CD14-positive monocyte (primary cell): ENCODE measurements at regions not wholly inside any gene's neighbourhood (a gene's known extent, or its start where the extent isn't known, plus 50 kb on each side); places are given as distances from the start of the nearest gene placed in this dataset.

Experiments used
- DNase-seq, 3 donors: peaks; one replicate each; pipeline ENCODE4 v3.0.0-alpha.2; 2011 to 2022
- H2AFZ ChIP-seq: 2 replicates; pipeline ENCODE4 v1.6.0; 2012; ENCODE audit warnings: mild to moderate bottlenecking, low read depth, low read length, inconsistent platforms; ENCODE audit not compliant: insufficient read depth, poor library complexity, severe bottlenecking
- H3K27ac ChIP-seq, 2 donors: 1 replicate in 1 of 2; 2 replicates in 1 of 2; pipeline ENCODE4 v1.5.1; 2012 to 2013; ENCODE audit warnings: low read length in 2 of 2, control low read depth in 1 of 2, inconsistent platforms in 1 of 2, low read depth in 1 of 2, mild to moderate bottlenecking in 1 of 2
- H3K27me3 ChIP-seq, 2 donors: one replicate each; pipeline versions ENCODE4 v1.6.0 to v1.6.1; 2011 to 2013; ENCODE audit warnings: low read length in 2 of 2; ENCODE audit not compliant: control insufficient read depth in 2 of 2, insufficient read depth in 2 of 2
- H3K36me3 ChIP-seq, 2 donors: replicated peaks in 1 of 2; 1 replicate in 1 of 2; 2 replicates in 1 of 2; pipeline versions ENCODE4 v1.5.1 to v1.6.1; 2012 to 2013; ENCODE audit warnings: low read length in 2 of 2, control low read depth in 1 of 2, inconsistent platforms in 1 of 2, mild to moderate bottlenecking in 1 of 2; ENCODE audit not compliant: insufficient read depth in 2 of 2, control insufficient read depth in 1 of 2
- H3K4me1 ChIP-seq, 2 donors: 1 replicate in 1 of 2; 2 replicates in 1 of 2; pipeline versions ENCODE4 v1.5.1 to v1.6.1; 2012 to 2013; ENCODE audit warnings: low read length in 2 of 2, control low read depth in 1 of 2, inconsistent platforms in 1 of 2, mild to moderate bottlenecking in 1 of 2, moderate library complexity in 1 of 2; ENCODE audit not compliant: insufficient read depth in 2 of 2, control insufficient read depth in 1 of 2
- H3K4me2 ChIP-seq: replicated peaks from 2 replicates; pipeline ENCODE3; 2012; ENCODE audit warnings: low read length, moderate library complexity, mild to moderate bottlenecking; ENCODE audit not compliant: poor library complexity, severe bottlenecking; ENCODE audit errors: extremely low read depth
- H3K4me3 ChIP-seq, 3 experiments: fragments of 200-600 bp in 1 of 3; sonication (generic) in 1 of 3; replicated peaks in 1 of 3; 1 replicate in 2 of 3; 2 replicates in 1 of 3; pipeline ENCODE4 v1.5.1; 2011 to 2013; ENCODE audit warnings: low read length in 3 of 3, mild to moderate bottlenecking in 3 of 3, control low read depth in 2 of 3, low read depth in 2 of 3, inconsistent platforms in 1 of 3, moderate library complexity in 1 of 3
- H3K79me2 ChIP-seq: 2 replicates; pipeline ENCODE4 v1.6.0; 2012; ENCODE audit warnings: mild to moderate bottlenecking, control low read depth, inconsistent platforms, low read length, moderate library complexity; ENCODE audit not compliant: insufficient read depth
- H3K9ac ChIP-seq: 2 replicates; pipeline ENCODE4 v1.6.0; 2017; ENCODE audit warnings: low read length, mild to moderate bottlenecking; ENCODE audit not compliant: insufficient read depth, poor library complexity, severe bottlenecking
- H3K9me3 ChIP-seq, 2 donors: replicated peaks in 1 of 2; 1 replicate in 1 of 2; 2 replicates in 1 of 2; pipeline versions ENCODE4 v1.5.1 to v1.6.1; 2012 to 2013; ENCODE audit warnings: low read length in 2 of 2, control low read depth in 1 of 2; ENCODE audit not compliant: control insufficient read depth in 1 of 2, insufficient read depth in 1 of 2
- H4K20me1 ChIP-seq: 2 replicates; pipeline ENCODE4 v1.6.0; 2012; ENCODE audit warnings: mild to moderate bottlenecking, low read length, control low read depth, moderate library complexity; ENCODE audit not compliant: insufficient read depth
- H3K27ac Mint-ChIP-seq, 7 donors: one replicate each; pipeline ENCODE4 v1.8.0; 2020; ENCODE audit warnings: mild to moderate bottlenecking in 7 of 7, mixed read lengths in 7 of 7, moderate library complexity in 6 of 7, inconsistent platforms in 2 of 7
- H3K27me3 Mint-ChIP-seq, 3 donors: one replicate each; pipeline ENCODE4 v1.8.0; 2021 to 2022; ENCODE audit warnings: low read depth in 3 of 3, mild to moderate bottlenecking in 3 of 3, mixed read lengths in 3 of 3, moderate library complexity in 3 of 3, inconsistent platforms in 1 of 3
- H3K36me3 Mint-ChIP-seq, 2 donors: one replicate each; pipeline ENCODE4 v1.8.0; 2020; ENCODE audit warnings: mixed read lengths in 2 of 2, inconsistent platforms in 1 of 2, mild to moderate bottlenecking in 1 of 2
- H3K4me1 Mint-ChIP-seq: one replicate; pipeline ENCODE4 v1.8.0; 2020; ENCODE audit warnings: mild to moderate bottlenecking, mixed read lengths
- H3K4me3 Mint-ChIP-seq, 2 donors: one replicate each; pipeline ENCODE4 v1.8.0; 2020; ENCODE audit warnings: mild to moderate bottlenecking in 2 of 2, mixed read lengths in 2 of 2, moderate library complexity in 1 of 2
- H3K9me3 Mint-ChIP-seq, 7 donors: one replicate each; pipeline ENCODE4 v1.8.0; 2020 to 2022; ENCODE audit warnings: mixed read lengths in 7 of 7, mild to moderate bottlenecking in 6 of 7, moderate library complexity in 6 of 7, inconsistent platforms in 2 of 7
- WGBS: methylation state at CpG from one replicate; pipeline ENCODE4 v1.1.5; 2013; ENCODE audit warnings: missing lambda C conversion rate; ENCODE audit not compliant: insufficient coverage; 5-methylcytosine and 5-hydroxymethylcytosine counted together
- intact Hi-C, 2 donors: fragments of 100-400 bp; cut with micrococcal nuclease; formaldehyde crosslinking; loops; one replicate each; pipeline versions ENCODE4 v1.15.0 to v1.15.1; 2023
- TF ChIP-seq, protein P1 (sequence below): fragments of 200-600 bp; IDR thresholded peaks from one replicate; pipeline ENCODE4 v1.8.0; 2022; ENCODE audit warnings: antibody characterized with exemption, mild to moderate bottlenecking

DNA sequence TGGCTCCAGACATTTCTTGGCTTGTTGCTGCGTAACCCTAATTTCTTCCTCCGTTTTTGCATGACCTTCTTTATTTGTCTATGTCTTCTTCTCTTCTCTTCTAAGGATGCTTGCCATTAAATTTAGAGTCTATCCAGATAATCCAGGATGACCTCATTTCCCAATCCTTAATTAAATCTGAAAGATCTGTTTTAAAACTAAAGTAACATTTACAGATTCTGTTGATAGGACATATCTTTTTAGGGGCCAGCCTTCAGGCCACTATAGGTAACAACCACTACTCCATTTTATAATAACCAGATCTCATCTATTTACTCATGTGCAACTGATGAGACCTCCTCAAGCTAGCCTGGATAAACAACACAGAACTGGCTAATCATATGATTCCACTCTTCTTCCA lies 490.5 kb upstream of the SLC10A2 start:
- TF ChIP-seq, protein P1, sequence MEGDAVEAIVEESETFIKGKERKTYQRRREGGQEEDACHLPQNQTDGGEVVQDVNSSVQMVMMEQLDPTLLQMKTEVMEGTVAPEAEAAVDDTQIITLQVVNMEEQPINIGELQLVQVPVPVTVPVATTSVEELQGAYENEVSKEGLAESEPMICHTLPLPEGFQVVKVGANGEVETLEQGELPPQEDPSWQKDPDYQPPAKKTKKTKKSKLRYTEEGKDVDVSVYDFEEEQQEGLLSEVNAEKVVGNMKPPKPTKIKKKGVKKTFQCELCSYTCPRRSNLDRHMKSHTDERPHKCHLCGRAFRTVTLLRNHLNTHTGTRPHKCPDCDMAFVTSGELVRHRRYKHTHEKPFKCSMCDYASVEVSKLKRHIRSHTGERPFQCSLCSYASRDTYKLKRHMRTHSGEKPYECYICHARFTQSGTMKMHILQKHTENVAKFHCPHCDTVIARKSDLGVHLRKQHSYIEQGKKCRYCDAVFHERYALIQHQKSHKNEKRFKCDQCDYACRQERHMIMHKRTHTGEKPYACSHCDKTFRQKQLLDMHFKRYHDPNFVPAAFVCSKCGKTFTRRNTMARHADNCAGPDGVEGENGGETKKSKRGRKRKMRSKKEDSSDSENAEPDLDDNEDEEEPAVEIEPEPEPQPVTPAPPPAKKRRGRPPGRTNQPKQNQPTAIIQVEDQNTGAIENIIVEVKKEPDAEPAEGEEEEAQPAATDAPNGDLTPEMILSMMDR = no peak
- no peak overlapping the region for H3K4me3 ChIP-seq
- Mint-ChIP-seq H3K36me3 (no peaks in the 10 kb centered on the region), H3K9me3 (peaks cover 0 to 7% (median 3%) of the 10 kb centered on the region in 7 donors), H3K27ac (no peak overlapping the region), H3K27me3 (peaks cover 0 to 2% (median 0%) of the 10 kb centered on the region in 3 donors), H3K4me1 (no peaks in the 10 kb centered on the region), H3K4me3 (no peak overlapping the region)
- intact Hi-C loops = no loop called here
- no peak overlapping the region for H3K9ac ChIP-seq
- H3K4me1 ChIP-seq = no peaks in the 10 kb centered on the region
- no peaks in the 10 kb centered on the region for H3K9me3 ChIP-seq
- no peak for DNase-seq
- no peak overlapping the region for H2AFZ ChIP-seq
- no peaks in the 10 kb centered on the region for H3K27me3 ChIP-seq
- no peaks in the 10 kb centered on the region for H4K20me1 ChIP-seq
- WGBS = no CpG with 5 or more reads among the region's 2 CpGs
- no peak overlapping the region for H3K4me2 ChIP-seq
- no peaks in the 10 kb centered on the region for H3K79me2 ChIP-seq
- no peak overlapping the region for H3K27ac ChIP-seq
- H3K36me3 ChIP-seq = no peaks in the 10 kb centered on the region

DNA sequence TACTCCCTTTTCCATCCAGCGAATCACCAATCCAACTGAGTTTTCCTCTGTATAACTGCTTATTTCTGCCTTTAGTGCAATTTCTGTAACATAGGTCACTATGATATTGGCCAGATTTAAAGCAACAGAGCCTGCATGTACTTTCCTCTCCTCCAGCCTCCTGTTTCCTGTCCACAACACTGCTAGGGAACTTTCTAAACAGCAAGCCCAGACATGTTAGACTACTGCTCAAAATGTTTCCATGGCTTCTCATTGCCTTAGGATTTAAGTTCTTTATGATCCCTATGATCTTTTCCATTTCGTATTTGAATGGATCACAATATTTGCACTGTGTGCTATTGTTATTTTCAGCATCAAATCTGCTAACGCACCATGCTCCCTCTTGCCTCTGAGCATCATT lies 481.7 kb upstream of the SLC10A2 start:
- TF ChIP-seq, protein P1 = no peak
- H3K4me1 ChIP-seq = no peaks in the 10 kb centered on the region
- no peak overlapping the region for H3K9ac ChIP-seq
- no peaks in the 10 kb centered on the region for H3K79me2 ChIP-seq
- no peaks in the 10 kb centered on the region for H3K36me3 Mint-ChIP-seq
- H3K9me3 Mint-ChIP-seq = peaks cover 5 to 18% (median 7%) of the 10 kb centered on the region in 7 donors
- H3K27me3 ChIP-seq = no peaks in the 10 kb centered on the region
- H3K36me3 ChIP-seq = no peaks in the 10 kb centered on the region
- H3K4me2 ChIP-seq = no peak overlapping the region
- intact Hi-C loops = no loop called here
- H4K20me1 ChIP-seq = no peaks in the 10 kb centered on the region
- H3K27me3 Mint-ChIP-seq = no peaks in the 10 kb centered on the region
- no peak overlapping the region for H3K4me3 ChIP-seq
- H3K9me3 ChIP-seq = peaks cover 8 to 17% of the 10 kb centered on the region in 2 donors
- no peaks in the 10 kb centered on the region for H3K4me1 Mint-ChIP-seq
- no peak for DNase-seq
- H3K27ac ChIP-seq = no peak overlapping the region
- WGBS = 58% methylated on average over 3 of the region's 3 CpGs
- no peak overlapping the region for H3K27ac Mint-ChIP-seq
- no peak overlapping the region for H3K4me3 Mint-ChIP-seq
- no peak overlapping the region for H2AFZ ChIP-seq
